ENCODE measurements at regions not wholly inside any gene's neighbourhood (a gene's known extent, or its start where the extent isn't known, plus 50 kb on each side); places are given as distances from the start of the nearest gene placed in this dataset.

DNA sequence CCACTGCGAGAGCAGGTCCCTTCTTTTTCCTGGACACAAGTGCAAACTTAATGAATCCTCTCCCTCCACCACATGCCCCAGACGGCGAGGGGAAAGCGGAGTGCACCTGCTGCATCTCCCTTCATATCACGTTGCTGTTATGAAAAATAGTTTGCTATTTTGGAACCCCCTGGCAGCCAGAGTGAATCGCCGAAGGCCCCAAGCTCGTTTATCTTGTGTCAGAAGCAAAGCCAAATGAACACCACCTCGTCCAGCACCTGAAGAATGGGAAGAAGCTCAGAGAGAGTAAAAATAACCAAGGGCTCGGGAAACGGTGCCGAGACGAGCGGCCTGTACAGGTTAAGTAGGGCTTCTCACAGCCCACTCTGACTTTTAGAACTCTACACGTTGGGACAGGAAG, 394.6 kb upstream of the RORA start:
- no peaks in the 10 kb centered on the region for H3K4me1 Mint-ChIP-seq
- no peak for DNase-seq
- no peaks in the 10 kb centered on the region for H3K36me3 Mint-ChIP-seq

DNA sequence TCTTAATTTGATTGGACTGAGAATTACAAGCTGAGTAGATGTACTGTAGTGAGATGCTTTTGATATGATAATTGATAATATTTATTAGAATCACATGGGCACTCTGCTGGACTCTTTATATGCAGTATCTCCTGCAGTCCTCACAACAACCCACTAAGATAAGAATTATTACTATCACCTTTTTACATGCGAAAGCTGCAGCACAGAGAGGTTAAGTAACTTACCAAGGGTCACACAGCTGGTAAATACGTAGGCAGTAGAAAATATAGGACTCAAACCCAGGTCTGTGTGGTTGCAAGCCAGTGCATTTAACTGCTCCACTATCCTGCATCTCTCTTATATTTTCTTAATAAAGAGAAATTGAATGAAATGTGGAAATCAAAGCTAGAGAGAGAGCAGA, 392.8 kb upstream of the RORA start:
- H3K36me3 Mint-ChIP-seq: no peaks in the 10 kb centered on the region
- peaks cover 0 to 14% (median 10%) of the 10 kb centered on the region in 3 donors for H3K27me3 Mint-ChIP-seq
- peaks cover 0 to 17% (median 9%) of the 10 kb centered on the region in 7 donors for H3K9me3 Mint-ChIP-seq
- H3K27ac Mint-ChIP-seq: peak overlapping the region in 1 of 6 donors; percentile 84
- H3K4me1 Mint-ChIP-seq: no peaks in the 10 kb centered on the region
- no peak overlapping the region for H3K4me3 Mint-ChIP-seq
- DNase-seq (no peak), ATAC-seq (ENCODE audit: low read depth in 2 of 2) (no peak)

More for the DNA sequence above, 394.6 kb upstream of the RORA start:
- peaks cover 0 to 15% (median 10%) of the 10 kb centered on the region in 3 donors for H3K27me3 Mint-ChIP-seq
- ATAC-seq (ENCODE audit: low read depth in 2 of 2): no peak
- H3K27ac Mint-ChIP-seq: no peak overlapping the region
- peaks cover 0 to 3% (median 0%) of the 10 kb centered on the region in 7 donors for H3K9me3 Mint-ChIP-seq
- no peak overlapping the region for H3K4me3 Mint-ChIP-seq

DNA sequence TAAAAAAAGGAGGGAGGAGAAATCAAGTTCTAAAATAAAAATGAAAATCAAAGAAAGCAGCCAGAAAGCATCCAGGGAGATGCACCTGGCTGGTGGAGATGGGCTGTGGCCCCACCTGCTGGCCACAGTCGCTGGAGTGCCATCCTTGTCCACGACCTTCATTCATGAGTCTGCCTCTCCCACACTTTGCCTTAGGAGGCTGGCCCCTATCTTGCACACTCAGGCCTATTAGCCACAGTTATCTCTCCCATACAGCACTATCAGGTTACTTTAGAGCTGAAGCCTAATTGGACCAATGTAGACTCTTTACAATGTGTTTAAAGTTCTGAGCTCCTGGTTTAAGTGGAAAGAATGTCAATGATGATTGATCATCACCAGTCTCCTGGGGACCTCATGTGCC, 392.0 kb upstream of the RORA start:
- Mint-ChIP-seq H3K27me3 (peaks cover 0 to 10% (median 9%) of the 10 kb centered on the region in 3 donors), H3K27ac (peak overlapping the region in 1 of 6 donors; percentile 31), H3K36me3 (no peaks in the 10 kb centered on the region), H3K9me3 (peaks cover 0 to 22% (median 11%) of the 10 kb centered on the region in 7 donors), H3K4me1 (no peaks in the 10 kb centered on the region), H3K4me3 (no peak overlapping the region)
- no peak for ATAC-seq (ENCODE audit: low read depth in 2 of 2)
- DNase-seq: no peak

DNA sequence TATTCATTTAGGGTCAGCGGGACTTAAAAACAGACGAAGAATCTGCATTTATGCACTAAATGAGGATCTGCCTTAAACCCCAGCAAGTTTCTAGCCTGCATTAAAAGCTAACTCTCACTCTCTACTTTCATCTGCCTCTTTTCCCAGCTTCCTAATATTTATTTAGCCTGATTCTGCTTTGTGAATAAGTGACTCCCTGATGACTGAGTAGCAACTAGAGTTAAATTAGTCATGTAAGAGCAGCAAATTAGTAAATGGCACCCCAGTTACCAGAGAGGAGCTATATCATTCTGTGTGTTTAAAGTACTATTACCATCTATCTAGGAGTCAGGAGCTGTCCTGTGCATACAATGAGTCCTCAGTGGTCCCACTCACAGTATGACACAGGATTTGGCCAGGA, 391.0 kb upstream of the RORA start:
- H3K4me1 Mint-ChIP-seq: no peaks in the 10 kb centered on the region
- no peak overlapping the region for H3K4me3 Mint-ChIP-seq
- peaks cover 2 to 7% of the 10 kb centered on the region in 2 donors for H3K36me3 Mint-ChIP-seq
- DNase-seq (no peak), ATAC-seq (ENCODE audit: low read depth in 2 of 2) (no peak)
- H3K9me3 Mint-ChIP-seq: peaks cover 3 to 31% (median 17%) of the 10 kb centered on the region in 7 donors
- H3K27ac Mint-ChIP-seq: no peak overlapping the region
- H3K27me3 Mint-ChIP-seq: peaks cover 0 to 10% (median 9%) of the 10 kb centered on the region in 3 donors

DNA sequence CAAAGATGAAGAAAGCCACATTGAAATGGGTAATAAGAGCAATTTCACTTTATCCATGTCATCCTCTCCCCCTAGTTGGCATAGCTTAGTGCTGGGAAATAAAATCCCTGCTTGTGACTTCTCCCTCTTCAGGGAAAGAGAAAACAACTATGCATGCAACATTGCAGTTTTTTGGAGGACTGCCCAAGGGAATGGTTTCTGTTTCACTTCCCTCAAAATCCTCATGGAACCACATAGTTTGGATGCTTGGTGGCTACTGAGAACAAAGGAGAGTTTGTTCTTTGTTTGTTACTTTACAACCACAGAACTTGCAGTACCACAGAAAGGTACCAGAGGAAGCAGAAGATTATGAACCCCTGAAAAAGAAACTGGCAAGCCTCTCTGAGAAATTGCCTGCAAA, 384.6 kb upstream of the RORA start:
- DNase-seq: no peak
- Mint-ChIP-seq H3K9me3 (peaks cover 15 to 71% (median 38%) of the 10 kb centered on the region in 7 donors), H3K4me3 (no peak overlapping the region), H3K27me3 (peaks cover 0 to 13% (median 2%) of the 10 kb centered on the region in 3 donors), H3K27ac (peak overlapping the region in 1 of 6 donors; percentile 25), H3K36me3 (peaks cover 4 to 19% of the 10 kb centered on the region in 2 donors), H3K4me1 (no peaks in the 10 kb centered on the region)
- ATAC-seq (ENCODE audit: low read depth in 2 of 2): no peak

DNA sequence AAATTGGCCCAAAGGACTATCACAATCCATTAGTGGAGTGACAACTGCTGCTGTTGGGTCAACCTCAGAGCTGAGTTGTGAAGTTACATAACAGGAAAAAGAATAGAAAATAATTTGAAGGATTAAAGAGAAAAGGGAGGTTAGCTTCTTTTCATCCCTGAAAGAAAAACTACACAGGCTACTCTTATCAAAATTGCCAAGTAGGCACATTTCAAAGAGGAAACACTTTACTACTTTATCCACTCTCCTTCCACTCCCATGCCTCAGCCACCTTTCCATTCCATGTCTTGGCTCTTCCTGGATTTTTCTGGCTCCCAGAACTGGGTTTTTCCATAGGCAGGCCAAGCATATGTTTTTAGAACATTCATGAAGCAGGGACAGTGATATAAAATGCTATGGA, 384.0 kb upstream of the RORA start:
- DNase-seq (no peak), ATAC-seq (ENCODE audit: low read depth in 2 of 2) (no peak)
- Mint-ChIP-seq H3K36me3 (peaks cover 4 to 19% of the 10 kb centered on the region in 2 donors), H3K9me3 (peaks cover 14 to 67% (median 37%) of the 10 kb centered on the region in 7 donors), H3K27me3 (peaks cover 0 to 13% (median 3%) of the 10 kb centered on the region in 3 donors), H3K4me3 (no peak overlapping the region), H3K27ac (no peak overlapping the region), H3K4me1 (no peaks in the 10 kb centered on the region)

DNA sequence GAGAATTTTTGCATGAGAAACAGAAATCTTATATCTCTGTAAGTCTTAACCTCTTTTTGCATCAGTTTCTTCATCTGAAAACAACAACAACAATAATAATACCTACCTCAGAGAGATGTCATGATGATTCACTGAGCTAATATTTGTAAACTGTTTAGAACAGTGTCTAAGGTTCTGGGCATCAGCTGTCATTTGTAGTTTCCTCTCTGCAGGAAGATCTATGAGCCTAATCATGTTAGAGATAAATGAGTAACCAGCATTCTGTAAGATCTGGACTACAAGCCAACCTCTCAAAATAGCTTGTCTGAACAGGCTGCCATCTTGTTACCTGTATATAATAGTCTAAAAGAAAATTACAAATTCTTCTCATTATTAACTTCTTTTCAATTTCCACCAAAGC, 383.0 kb upstream of the RORA start:
- Mint-ChIP-seq H3K4me3 (no peak overlapping the region), H3K27ac (no peak overlapping the region), H3K36me3 (peaks cover 4 to 19% of the 10 kb centered on the region in 2 donors), H3K27me3 (peaks cover 0 to 13% (median 3%) of the 10 kb centered on the region in 3 donors), H3K4me1 (no peaks in the 10 kb centered on the region), H3K9me3 (peaks cover 13 to 57% (median 30%) of the 10 kb centered on the region in 7 donors)
- ATAC-seq (ENCODE audit: low read depth in 2 of 2) (no peak), DNase-seq (no peak)

DNA sequence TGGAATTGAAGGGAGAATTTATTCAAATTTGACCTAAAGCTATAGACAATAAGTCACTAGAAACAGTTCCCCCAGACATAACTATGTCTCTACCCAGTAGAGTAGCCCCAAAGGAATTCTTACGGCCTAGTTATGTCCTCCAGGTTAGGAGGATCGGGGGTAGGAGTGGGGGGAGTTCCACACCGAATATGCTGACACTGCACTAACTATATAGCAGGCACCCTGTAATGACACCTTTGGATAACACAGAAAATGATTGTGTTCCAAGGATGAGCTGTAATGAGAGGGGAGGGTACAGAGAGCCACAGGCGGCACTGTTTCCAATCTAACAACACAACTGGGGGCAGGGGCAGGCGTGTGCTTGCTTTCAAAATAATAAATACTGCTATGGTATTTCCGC, 376.2 kb upstream of the RORA start:
- Mint-ChIP-seq H3K4me3 (no peak overlapping the region), H3K27ac (no peak overlapping the region), H3K36me3 (no peaks in the 10 kb centered on the region), H3K4me1 (no peaks in the 10 kb centered on the region), H3K27me3 (peaks cover 0 to 21% (median 16%) of the 10 kb centered on the region in 3 donors), H3K9me3 (peaks cover 0 to 8% (median 4%) of the 10 kb centered on the region in 7 donors)
- no peak for DNase-seq
- ATAC-seq (ENCODE audit: low read depth in 2 of 2): no peak

DNA sequence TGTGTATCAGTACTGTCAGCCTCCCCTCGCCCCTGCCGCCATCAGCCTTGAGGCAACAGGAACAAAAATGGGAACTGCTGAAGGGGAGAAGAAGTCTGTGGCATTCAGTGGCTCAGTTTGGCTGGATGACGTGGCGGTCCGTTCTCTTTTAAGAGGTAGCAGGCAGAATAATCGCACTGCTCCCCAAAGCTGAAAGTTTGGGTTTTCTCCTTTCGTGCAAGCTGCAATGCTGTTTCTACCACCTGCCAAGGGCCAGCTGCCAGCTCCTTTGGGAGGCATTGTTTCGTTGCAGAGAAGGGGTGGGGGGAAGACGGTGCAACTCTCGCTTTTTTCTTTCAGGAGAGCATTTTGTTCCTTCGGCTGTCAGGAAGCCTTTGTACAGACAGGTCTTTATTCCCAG, 369.6 kb upstream of the RORA start:
- no peak overlapping the region for H3K27ac Mint-ChIP-seq
- H3K27me3 Mint-ChIP-seq: peaks cover 0 to 3% (median 0%) of the 10 kb centered on the region in 3 donors
- ATAC-seq (ENCODE audit: low read depth in 2 of 2) (no peak), DNase-seq (no peak)
- H3K36me3 Mint-ChIP-seq: no peaks in the 10 kb centered on the region
- H3K9me3 Mint-ChIP-seq: peaks cover 0 to 8% (median 5%) of the 10 kb centered on the region in 7 donors
- no peak overlapping the region for H3K4me3 Mint-ChIP-seq
- no peaks in the 10 kb centered on the region for H3K4me1 Mint-ChIP-seq

DNA sequence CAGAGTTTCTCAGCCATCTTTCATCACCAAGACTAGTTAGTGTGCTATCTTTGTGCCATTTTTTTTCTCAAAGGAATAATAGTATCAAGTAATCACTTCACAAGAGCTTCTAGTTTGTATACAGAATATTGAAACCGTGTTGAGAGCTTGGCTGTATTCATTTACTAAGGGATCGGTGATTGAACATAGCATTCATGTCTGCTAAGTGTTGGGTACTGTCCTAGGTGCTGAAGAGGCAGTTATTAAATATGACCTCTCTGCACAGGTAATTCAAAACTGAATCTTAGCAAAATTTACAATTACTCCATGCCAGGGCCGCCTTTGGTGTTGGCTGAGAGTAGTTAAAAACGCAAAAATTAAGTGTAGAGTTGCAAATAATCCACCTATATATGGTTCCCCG, 355.3 kb upstream of the RORA start:
- Mint-ChIP-seq H3K36me3 (no peaks in the 10 kb centered on the region), H3K4me3 (no peak overlapping the region), H3K27me3 (peaks cover 0 to 4% (median 0%) of the 10 kb centered on the region in 3 donors), H3K27ac (no peak overlapping the region), H3K4me1 (no peaks in the 10 kb centered on the region), H3K9me3 (peaks cover 6 to 37% (median 13%) of the 10 kb centered on the region in 7 donors)
- no peak for DNase-seq
- ATAC-seq (ENCODE audit: low read depth in 2 of 2): no peak

DNA sequence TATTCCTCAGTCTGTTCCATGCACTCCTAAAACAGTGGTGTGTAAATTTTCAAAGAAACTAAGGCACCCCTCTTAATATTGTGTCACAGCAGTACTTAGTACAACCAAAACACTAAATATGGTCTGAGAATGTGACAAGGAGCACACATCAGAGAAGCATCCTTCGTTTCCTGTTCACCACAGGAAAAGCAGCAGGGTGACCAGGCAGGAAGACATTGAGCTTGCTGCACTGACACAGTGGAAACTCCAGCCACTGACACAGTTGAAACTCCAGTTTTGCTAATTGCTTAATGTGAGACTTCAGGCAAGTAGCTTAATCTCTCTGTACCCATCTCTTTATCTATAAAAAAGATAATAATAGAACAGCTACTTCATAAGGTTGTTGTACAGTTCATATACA, 353.0 kb upstream of the RORA start:
- ATAC-seq (ENCODE audit: low read depth in 2 of 2) (no peak), DNase-seq (no peak)
- no peak overlapping the region for H3K4me3 Mint-ChIP-seq
- H3K36me3 Mint-ChIP-seq: no peaks in the 10 kb centered on the region
- H3K9me3 Mint-ChIP-seq: peaks cover 6 to 37% (median 13%) of the 10 kb centered on the region in 7 donors
- H3K27ac Mint-ChIP-seq: no peak overlapping the region
- peaks cover 0 to 4% (median 0%) of the 10 kb centered on the region in 3 donors for H3K27me3 Mint-ChIP-seq
- no peaks in the 10 kb centered on the region for H3K4me1 Mint-ChIP-seq

DNA sequence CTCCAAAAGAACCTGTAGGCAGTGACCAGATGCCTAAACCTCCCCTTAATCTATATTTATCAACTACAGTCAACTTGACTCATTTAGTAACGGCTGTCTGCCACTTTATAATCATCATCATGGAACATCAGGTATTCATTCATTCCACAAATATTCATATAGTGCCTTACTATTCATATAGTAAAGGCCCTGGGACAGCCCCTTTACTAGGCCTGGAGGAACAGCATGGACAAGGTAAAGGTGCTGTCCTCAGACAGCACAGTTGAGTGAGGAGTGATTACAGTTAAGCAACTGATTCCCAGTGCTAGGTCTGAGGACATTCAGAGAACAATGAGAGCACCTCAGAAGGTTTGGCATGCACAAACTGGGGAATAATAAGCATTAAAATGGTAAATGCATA, 346.5 kb upstream of the RORA start:
- no peaks in the 10 kb centered on the region for H3K36me3 Mint-ChIP-seq
- DNase-seq: no peak
- ATAC-seq (ENCODE audit: low read depth in 2 of 2): no peak
- H3K27ac Mint-ChIP-seq: no peak overlapping the region
- H3K9me3 Mint-ChIP-seq: peaks cover 0 to 16% (median 6%) of the 10 kb centered on the region in 7 donors
- H3K27me3 Mint-ChIP-seq: no peaks in the 10 kb centered on the region
- no peak overlapping the region for H3K4me3 Mint-ChIP-seq
- no peaks in the 10 kb centered on the region for H3K4me1 Mint-ChIP-seq

DNA sequence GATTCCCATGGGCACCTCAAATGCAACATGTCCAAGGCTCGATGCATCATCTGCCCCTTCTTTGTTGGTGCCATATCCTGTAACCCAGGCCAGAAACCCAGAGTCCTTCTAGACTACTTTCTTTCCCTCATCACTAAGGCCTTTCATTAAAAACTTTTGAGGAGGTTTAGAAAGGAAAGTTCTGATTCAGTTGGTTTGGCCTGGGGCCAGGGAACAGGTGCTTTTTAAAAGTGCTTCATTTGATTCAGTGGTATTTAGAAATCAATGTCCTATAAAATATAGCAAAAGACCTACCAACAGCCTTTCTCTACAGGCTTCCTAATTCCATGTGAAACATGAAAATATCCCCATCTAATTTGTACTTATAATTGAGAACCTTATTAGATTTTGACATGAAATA, 341.9 kb upstream of the RORA start:
- Mint-ChIP-seq H3K36me3 (no peaks in the 10 kb centered on the region), H3K27ac (no peak overlapping the region), H3K9me3 (peaks cover 0 to 4% (median 0%) of the 10 kb centered on the region in 7 donors), H3K4me3 (no peak overlapping the region), H3K4me1 (no peaks in the 10 kb centered on the region), H3K27me3 (no peaks in the 10 kb centered on the region)
- ATAC-seq (ENCODE audit: low read depth in 2 of 2): no peak
- DNase-seq: no peak

DNA sequence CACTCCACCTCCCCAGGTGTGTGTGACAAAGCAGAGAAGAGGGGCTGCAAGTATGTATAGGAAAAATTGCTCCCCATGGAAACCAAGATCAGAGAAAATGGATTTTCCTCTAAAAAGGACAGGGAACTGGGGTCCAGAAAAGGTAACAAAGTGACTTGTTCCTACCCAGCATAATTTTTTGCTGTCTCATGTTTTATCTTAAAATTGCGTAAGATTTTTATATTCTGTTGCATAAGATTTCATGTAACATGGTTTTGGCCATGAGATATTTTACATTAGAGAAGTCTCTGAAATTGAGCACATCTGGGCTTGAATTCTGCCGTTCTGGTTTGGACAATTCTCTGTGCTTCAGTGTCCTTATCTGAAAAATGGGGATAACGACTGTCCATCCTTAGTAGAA, 335.7 kb upstream of the RORA start:
- peaks cover 0 to 4% (median 1%) of the 10 kb centered on the region in 7 donors for H3K9me3 Mint-ChIP-seq
- ATAC-seq (ENCODE audit: low read depth in 2 of 2): no peak
- peaks cover 0 to 6% (median 4%) of the 10 kb centered on the region in 3 donors for H3K27me3 Mint-ChIP-seq
- H3K36me3 Mint-ChIP-seq: no peaks in the 10 kb centered on the region
- DNase-seq: no peak
- no peak overlapping the region for H3K27ac Mint-ChIP-seq
- H3K4me1 Mint-ChIP-seq: no peaks in the 10 kb centered on the region
- no peak overlapping the region for H3K4me3 Mint-ChIP-seq

Measured in naive B cell (primary cell).